Adrenal gland (tissue), 5 donors: ENCODE measurements at regions not wholly inside any gene's neighbourhood (a gene's known extent, or its start where the extent isn't known, plus 50 kb on each side); places are given as distances from the start of the nearest gene placed in this dataset.

Experiments
- CTCF ChIP-seq, 6 experiments: fragments of 450-650 bp in 4 of 6; fragments of 200-600 bp in 2 of 6; sonication (generic) in 1 of 6; IDR thresholded peaks; 1 replicate in 5 of 6; 2 replicates in 1 of 6; pipeline versions ENCODE4 v1.5.1 to v1.8.0; 2016 to 2021; ENCODE audit warnings: antibody characterized with exemption in 6 of 6, mild to moderate bottlenecking in 2 of 6, moderate library complexity in 1 of 6
- POLR2A ChIP-seq, 2 donors: fragments of 450-650 bp; IDR thresholded peaks; one replicate each; pipeline ENCODE4 v1.6.1; 2017; ENCODE audit warnings: antibody characterized with exemption in 2 of 2, mild to moderate bottlenecking in 2 of 2, moderate library complexity in 1 of 2
- donor health status: DM: no; HTN: no; CAD: no.

- no peak for TF ChIP-seq CTCF (IDR thresholded peaks at IDR 0.05)
- TF ChIP-seq POLR2A (IDR thresholded peaks at IDR 0.05) = no peak
Measured at GRCh38 chr2:239475161-239476028, 74.6 kb upstream of the HDAC4 start.
